Osteocyte (in vitro differentiated cells): ENCODE measurements at regions not wholly inside any gene's neighbourhood (a gene's known extent, or its start where the extent isn't known, plus 50 kb on each side); places are given as distances from the start of the nearest gene placed in this dataset.

ENCODE experiments used
- DNase-seq: peaks from one replicate; pipeline ENCODE4 v3.0.0; 2021; ENCODE audit warnings: mixed read lengths; ENCODE audit not compliant: unreplicated experiment; ENCODE audit errors: extremely low spot score
- H3K27ac Mint-ChIP-seq: one replicate; pipeline ENCODE4 v1.8.0; 2021; ENCODE audit warnings: mild to moderate bottlenecking, mixed read lengths; ENCODE audit not compliant: unreplicated experiment
- H3K27me3 Mint-ChIP-seq: one replicate; pipeline ENCODE4 v1.8.0; 2021; ENCODE audit warnings: mixed read lengths; ENCODE audit not compliant: unreplicated experiment
- H3K36me3 Mint-ChIP-seq: one replicate; pipeline ENCODE4 v1.8.0; 2021; ENCODE audit warnings: mixed read lengths; ENCODE audit not compliant: unreplicated experiment
- H3K4me1 Mint-ChIP-seq: one replicate; pipeline ENCODE4 v1.8.0; 2021; ENCODE audit warnings: mixed read lengths; ENCODE audit not compliant: unreplicated experiment
- H3K4me3 Mint-ChIP-seq: one replicate; pipeline ENCODE4 v1.8.0; 2021; ENCODE audit warnings: mild to moderate bottlenecking, moderate library complexity, mixed read lengths; ENCODE audit not compliant: unreplicated experiment
- H3K9me3 Mint-ChIP-seq: one replicate; pipeline ENCODE4 v1.8.0; 2021; ENCODE audit warnings: mixed read lengths; ENCODE audit not compliant: unreplicated experiment
- TF ChIP-seq, protein P1 (sequence below): fragments of 200-600 bp; sonication (generic); IDR thresholded peaks from 2 replicates; pipeline ENCODE4 v1.5.0; 2021; ENCODE audit warnings: antibody characterized with exemption, mild to moderate bottlenecking, moderate library complexity

DNA sequence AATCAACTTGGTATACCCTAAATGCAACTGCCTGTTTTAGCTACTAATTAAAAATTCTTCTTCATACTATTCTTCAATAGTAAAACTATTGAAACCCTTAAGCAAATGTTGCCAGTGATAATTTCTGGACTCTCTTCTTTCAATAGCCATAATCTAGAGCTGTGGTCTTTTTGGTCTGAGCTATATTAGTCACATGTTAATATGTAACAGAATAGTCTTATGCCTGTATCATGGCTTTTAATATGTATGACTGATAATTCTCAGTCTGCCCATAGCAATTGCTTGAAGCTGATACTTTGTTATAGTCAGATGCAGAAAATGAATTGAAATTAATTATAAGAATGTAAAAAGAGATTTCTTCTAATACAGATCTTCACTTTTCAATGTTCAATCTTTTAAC is 1871.9 kb upstream of the CDH6 start:
- Mint-ChIP-seq H3K9me3 (no peaks in the 10 kb centered on the region), H3K4me3 (no peak overlapping the region), H3K27me3 (no peaks in the 10 kb centered on the region), H3K27ac (no peak overlapping the region), H3K4me1 (no peaks in the 10 kb centered on the region), H3K36me3 (no peaks in the 10 kb centered on the region)
- no peak for DNase-seq
- TF ChIP-seq, protein P1, sequence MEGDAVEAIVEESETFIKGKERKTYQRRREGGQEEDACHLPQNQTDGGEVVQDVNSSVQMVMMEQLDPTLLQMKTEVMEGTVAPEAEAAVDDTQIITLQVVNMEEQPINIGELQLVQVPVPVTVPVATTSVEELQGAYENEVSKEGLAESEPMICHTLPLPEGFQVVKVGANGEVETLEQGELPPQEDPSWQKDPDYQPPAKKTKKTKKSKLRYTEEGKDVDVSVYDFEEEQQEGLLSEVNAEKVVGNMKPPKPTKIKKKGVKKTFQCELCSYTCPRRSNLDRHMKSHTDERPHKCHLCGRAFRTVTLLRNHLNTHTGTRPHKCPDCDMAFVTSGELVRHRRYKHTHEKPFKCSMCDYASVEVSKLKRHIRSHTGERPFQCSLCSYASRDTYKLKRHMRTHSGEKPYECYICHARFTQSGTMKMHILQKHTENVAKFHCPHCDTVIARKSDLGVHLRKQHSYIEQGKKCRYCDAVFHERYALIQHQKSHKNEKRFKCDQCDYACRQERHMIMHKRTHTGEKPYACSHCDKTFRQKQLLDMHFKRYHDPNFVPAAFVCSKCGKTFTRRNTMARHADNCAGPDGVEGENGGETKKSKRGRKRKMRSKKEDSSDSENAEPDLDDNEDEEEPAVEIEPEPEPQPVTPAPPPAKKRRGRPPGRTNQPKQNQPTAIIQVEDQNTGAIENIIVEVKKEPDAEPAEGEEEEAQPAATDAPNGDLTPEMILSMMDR: no peak

DNA sequence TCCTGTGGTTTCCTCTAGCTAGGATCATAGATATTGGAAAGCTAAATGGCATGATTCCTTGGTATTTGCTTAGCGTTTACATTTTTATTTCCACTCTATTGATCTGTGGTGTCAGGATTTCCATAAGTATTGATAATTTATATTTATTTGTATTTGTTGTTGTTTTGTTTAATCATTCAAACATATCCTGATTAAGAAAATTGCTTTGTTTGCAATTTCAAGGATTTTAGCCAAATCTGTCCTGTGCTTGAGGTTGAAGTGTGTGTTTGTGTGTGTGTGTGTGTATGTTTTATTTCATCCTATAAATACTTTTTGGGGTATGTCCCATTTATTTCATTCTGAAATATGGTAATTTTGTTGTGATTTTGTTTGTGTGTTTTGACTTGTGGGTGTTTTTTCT is 1884.1 kb upstream of the CDH6 start:
- no peak for DNase-seq
- Mint-ChIP-seq H3K9me3 (no peaks in the 10 kb centered on the region), H3K4me1 (no peaks in the 10 kb centered on the region), H3K4me3 (no peak overlapping the region), H3K36me3 (no peaks in the 10 kb centered on the region), H3K27ac (no peak overlapping the region), H3K27me3 (no peaks in the 10 kb centered on the region)
- TF ChIP-seq, protein P1: no peak

DNA sequence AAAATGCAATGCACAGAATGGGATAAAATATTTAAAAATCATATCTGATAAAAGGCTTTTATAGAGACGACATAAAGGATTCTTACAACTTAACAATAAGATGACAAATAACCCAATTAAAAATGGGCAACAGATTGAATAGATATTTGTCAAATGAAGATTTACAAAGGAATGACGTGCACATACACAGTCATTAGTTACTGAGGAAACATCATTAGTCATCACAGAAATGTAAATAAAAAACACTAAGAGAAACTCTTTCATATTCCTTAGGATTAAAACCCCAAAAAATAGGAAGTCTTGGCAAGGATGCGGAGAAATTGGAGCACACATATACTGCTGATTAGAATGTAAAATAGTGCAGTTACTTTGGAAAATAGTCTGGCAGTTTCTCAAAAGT is 1886.0 kb upstream of the CDH6 start:
- Mint-ChIP-seq H3K4me3 (no peak overlapping the region), H3K4me1 (no peaks in the 10 kb centered on the region), H3K9me3 (no peaks in the 10 kb centered on the region), H3K27ac (no peak overlapping the region), H3K36me3 (no peaks in the 10 kb centered on the region), H3K27me3 (no peaks in the 10 kb centered on the region)
- DNase-seq: no peak
- TF ChIP-seq, protein P1: no peak

GRCh38 chr5:29304545-29304944 is 1888.9 kb upstream of the CDH6 start:
- Mint-ChIP-seq H3K4me1 (no peaks in the 10 kb centered on the region), H3K4me3 (no peak overlapping the region), H3K36me3 (no peaks in the 10 kb centered on the region), H3K9me3 (no peaks in the 10 kb centered on the region), H3K27ac (no peak overlapping the region), H3K27me3 (no peaks in the 10 kb centered on the region)
- DNase-seq: no peak
- TF ChIP-seq, protein P1: no peak

GRCh38 chr5:29296548-29296947 is 1896.9 kb upstream of the CDH6 start:
- no peaks in the 10 kb centered on the region for H3K4me1 Mint-ChIP-seq
- H3K27me3 Mint-ChIP-seq: no peaks in the 10 kb centered on the region
- H3K4me3 Mint-ChIP-seq: no peak overlapping the region
- no peaks in the 10 kb centered on the region for H3K36me3 Mint-ChIP-seq
- H3K27ac Mint-ChIP-seq: no peak overlapping the region
- H3K9me3 Mint-ChIP-seq: no peaks in the 10 kb centered on the region
- DNase-seq: no peak
- TF ChIP-seq, protein P1: no peak
